Bone marrow (tissue), 2 donors: ENCODE measurements at regions not wholly inside any gene's neighbourhood (a gene's known extent, or its start where the extent isn't known, plus 50 kb on each side); places are given as distances from the start of the nearest gene placed in this dataset.
"Not testable (repeated sequence)": the region's sequence is repeated elsewhere in the genome, so short reads cannot be mapped to it uniquely, and the experiment has no call there.

Experiments
- DNase-seq, 2 donors: peaks; one replicate each; lab custom pipeline; 2025; lab: John Stamatoyannopoulos, UW

GRCh38 chr9:97176206-97176605 is 131.3 kb upstream of the CCDC180 start:
- DNase-seq = no peak

GRCh38 chr9:97168174-97168573 is 129.2 kb upstream of the CTSV start:
- not testable (repeated sequence) for DNase-seq

- not testable (repeated sequence) for DNase-seq
Measured at GRCh38 chr9:97166496-97167138, 127.7 kb upstream of the CTSV start.

- no peak for DNase-seq
Measured at GRCh38 chr9:97160255-97160654, 121.3 kb upstream of the CTSV start.

GRCh38 chr9:97158722-97159121 is 119.8 kb upstream of the CTSV start:
- DNase-seq = not testable (repeated sequence)

- not testable (repeated sequence) for DNase-seq
Measured at GRCh38 chr9:97155441-97155840, 116.5 kb upstream of the CTSV start.

- DNase-seq = no peak
Measured at GRCh38 chr9:97153967-97154366, 115.0 kb upstream of the CTSV start.

- not testable (repeated sequence) for DNase-seq
Measured at GRCh38 chr9:97153160-97153559, 114.2 kb upstream of the CTSV start.

GRCh38 chr9:97150471-97150870 is 111.5 kb upstream of the CTSV start:
- not testable (repeated sequence) for DNase-seq

- not testable (repeated sequence) for DNase-seq
Measured at GRCh38 chr9:97148428-97148827, 109.5 kb upstream of the CTSV start.

- DNase-seq = peak in 1 of 2 donors; percentile 1
Measured at GRCh38 chr9:97145680-97146079, 106.7 kb upstream of the CTSV start.

GRCh38 chr9:97140566-97140965 is 101.6 kb upstream of the CTSV start:
- no peak for DNase-seq

GRCh38 chr9:97136421-97136820 is 97.5 kb upstream of the CTSV start:
- DNase-seq = no peak

- DNase-seq = not testable (repeated sequence)
Measured at GRCh38 chr9:97133966-97134365, 95.0 kb upstream of the CTSV start.

- DNase-seq = no peak
Measured at GRCh38 chr9:97132865-97133264, 93.9 kb upstream of the CTSV start.

GRCh38 chr9:97130864-97131263 is 91.9 kb upstream of the CTSV start:
- not testable (repeated sequence) for DNase-seq

GRCh38 chr9:97130387-97130786 is 91.4 kb upstream of the CTSV start:
- not testable (repeated sequence) for DNase-seq

GRCh38 chr9:97128919-97129318 is 90.0 kb upstream of the CTSV start:
- DNase-seq = no peak

GRCh38 chr9:97124256-97124655 is 85.3 kb upstream of the CTSV start:
- DNase-seq = no peak

GRCh38 chr9:97110696-97111095 is 71.8 kb upstream of the CTSV start:
- no peak for DNase-seq

- DNase-seq = no peak
Measured at GRCh38 chr9:97109194-97109811, 70.4 kb upstream of the CTSV start.

- DNase-seq = not testable (repeated sequence)
Measured at GRCh38 chr9:97105220-97105619, 66.3 kb upstream of the CTSV start.

GRCh38 chr9:97103613-97104383 is 64.9 kb upstream of the CTSV start:
- DNase-seq = not testable (repeated sequence)
